ENCODE measurements at regions not wholly inside any gene's neighbourhood (a gene's known extent, or its start where the extent isn't known, plus 50 kb on each side); places are given as distances from the start of the nearest gene placed in this dataset.

GRCh38 chr13:77838271-77838670 lies 80.4 kb downstream of the EDNRB start:
- no peak overlapping the region for H3K27ac Mint-ChIP-seq (ENCODE audit: low read depth, unreplicated experiment)
- BruUV-seq (replicated peaks): no TSS peak
- TF ChIP-seq CTCF (IDR thresholded peaks at IDR 0.05; ENCODE audit: unreplicated experiment): no peak
- ChIA-PET POLR2A (no interaction called here), CTCF (no interaction called here)
- no peaks in the 10 kb centered on the region for H3K9me3 Mint-ChIP-seq (ENCODE audit: unreplicated experiment)
- H3K4me3 Mint-ChIP-seq (ENCODE audit: unreplicated experiment): no peak overlapping the region
- H3K36me3 Mint-ChIP-seq (ENCODE audit: insufficient read depth, unreplicated experiment): no peaks in the 10 kb centered on the region
- no peak for DNase-seq (ENCODE audit: unreplicated experiment)
- H3K27me3 Mint-ChIP-seq (ENCODE audit: insufficient read depth, unreplicated experiment): no peaks in the 10 kb centered on the region
- peaks cover 4% of the 10 kb centered on the region for H3K4me1 Mint-ChIP-seq (ENCODE audit: insufficient read depth, unreplicated experiment)
- intact Hi-C loops (cut with micrococcal nuclease): no loop called here

- ChIA-PET POLR2A (no interaction called here), CTCF (no interaction called here)
- peaks cover 5% of the 10 kb centered on the region for H3K4me1 Mint-ChIP-seq (ENCODE audit: insufficient read depth, unreplicated experiment)
- no peaks in the 10 kb centered on the region for H3K9me3 Mint-ChIP-seq (ENCODE audit: unreplicated experiment)
- TF ChIP-seq CTCF (IDR thresholded peaks at IDR 0.05; ENCODE audit: unreplicated experiment): no peak
- H3K4me3 Mint-ChIP-seq (ENCODE audit: unreplicated experiment): no peak overlapping the region
- H3K36me3 Mint-ChIP-seq (ENCODE audit: insufficient read depth, unreplicated experiment): no peaks in the 10 kb centered on the region
- no TSS peak for BruUV-seq (replicated peaks)
- intact Hi-C loops (cut with micrococcal nuclease): no loop called here
- no peak for DNase-seq (ENCODE audit: unreplicated experiment)
- H3K27ac Mint-ChIP-seq (ENCODE audit: low read depth, unreplicated experiment): no peak overlapping the region
- H3K27me3 Mint-ChIP-seq (ENCODE audit: insufficient read depth, unreplicated experiment): no peaks in the 10 kb centered on the region
These were observed 82.2 kb downstream of the EDNRB start for GRCh38 chr13:77836423-77836822.

GRCh38 chr13:77833331-77833863 lies 85.2 kb downstream of the EDNRB start:
- no TSS peak for BruUV-seq (replicated peaks)

More at GRCh38 chr13:77833331-77833863, 85.2 kb downstream of the EDNRB start:
- Mint-ChIP-seq H3K36me3 (ENCODE audit: insufficient read depth, unreplicated experiment) (no peaks in the 10 kb centered on the region), H3K27ac (ENCODE audit: low read depth, unreplicated experiment) (no peak overlapping the region), H3K9me3 (ENCODE audit: unreplicated experiment) (no peaks in the 10 kb centered on the region), H3K27me3 (ENCODE audit: insufficient read depth, unreplicated experiment) (no peaks in the 10 kb centered on the region), H3K4me3 (ENCODE audit: unreplicated experiment) (no peak overlapping the region), H3K4me1 (ENCODE audit: insufficient read depth, unreplicated experiment) (peaks cover 5% of the 10 kb centered on the region)
- peak; percentile 39 for DNase-seq (ENCODE audit: unreplicated experiment)
- intact Hi-C loops (cut with micrococcal nuclease): no loop called here
- ChIA-PET POLR2A (interaction anchor here (0.6 to 0.7 kb wide), 2 partner anchors 311 to 971 kb away, joined by 3 to 4 read pairs; no protein-coding TSS in a partner anchor), CTCF (no interaction called here)
- no peak for TF ChIP-seq CTCF (IDR thresholded peaks at IDR 0.05; ENCODE audit: unreplicated experiment)
